ENCODE measurements at regions not wholly inside any gene's neighbourhood (a gene's known extent, or its start where the extent isn't known, plus 50 kb on each side); places are given as distances from the start of the nearest gene placed in this dataset.

DNA sequence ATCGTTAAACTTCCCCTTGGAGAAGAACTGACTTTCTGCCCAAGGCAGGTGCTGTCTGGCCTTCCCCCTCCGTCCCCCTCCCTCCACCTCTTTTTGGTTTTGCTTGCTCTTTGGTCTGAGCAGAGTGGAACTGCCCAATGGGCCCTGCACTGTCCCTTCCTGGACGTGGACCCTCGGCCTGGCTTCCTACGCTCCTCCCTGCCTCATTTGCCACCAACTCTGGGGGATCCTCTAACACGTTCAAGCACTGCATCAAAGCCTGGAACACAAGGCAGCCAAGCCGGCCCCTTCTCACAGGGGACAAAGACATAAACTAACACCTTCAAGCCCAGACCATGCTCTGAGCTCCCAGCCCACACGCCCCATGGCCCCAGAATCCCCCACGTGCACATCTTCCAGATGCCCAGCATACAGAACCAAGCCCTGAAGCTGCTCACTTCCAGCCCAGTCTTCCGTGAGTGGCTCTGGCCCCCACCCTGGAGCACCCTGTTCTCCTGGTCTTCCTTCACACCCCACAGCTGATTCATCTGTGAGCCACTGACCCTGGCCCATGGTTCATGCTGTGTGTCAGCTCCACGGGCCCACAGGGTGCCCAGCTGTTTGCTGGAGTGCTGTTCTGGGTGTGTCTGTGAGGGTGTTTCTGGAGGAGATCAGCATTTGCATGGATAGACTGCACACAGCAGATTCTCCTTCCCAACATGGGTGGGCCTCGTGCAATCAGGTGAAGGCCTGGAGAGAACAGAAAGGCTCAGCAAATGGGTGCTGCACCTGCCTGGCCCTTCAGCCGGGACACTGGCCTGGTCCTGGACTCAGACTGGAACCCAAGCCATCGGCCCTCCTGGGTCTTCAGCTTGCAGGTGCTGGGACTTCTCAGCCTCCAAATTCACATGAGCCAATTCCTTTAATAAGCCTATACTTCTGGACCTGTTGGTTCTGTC, 247.1 kb upstream of the SALL3 start:
- 64 to 82% (median 77%) methylated on average over 13 to 14 of the region's 14 CpGs for WGBS, 5 donors
- Histone ChIP-seq H3K4me3 (no peak overlapping the region), H3K4me1 (no peaks in the 10 kb centered on the region), H3K27ac (no peak overlapping the region), H3K9me3 (no peaks in the 10 kb centered on the region), H3K36me3 (no peaks in the 10 kb centered on the region), H3K27me3 (replicated peaks in 1 of 7) (peaks cover 0 to 30% (median 0%) of the 10 kb centered on the region in 7 donors)
- DNase-seq = peak; percentile 57
- intact Hi-C loops (cut with DNase I; ENCODE audit: low total_unique reads) = no loop called here
- no peak for TF ChIP-seq POLR2A (IDR thresholded peaks at IDR 0.05)
- TF ChIP-seq, protein P1, sequence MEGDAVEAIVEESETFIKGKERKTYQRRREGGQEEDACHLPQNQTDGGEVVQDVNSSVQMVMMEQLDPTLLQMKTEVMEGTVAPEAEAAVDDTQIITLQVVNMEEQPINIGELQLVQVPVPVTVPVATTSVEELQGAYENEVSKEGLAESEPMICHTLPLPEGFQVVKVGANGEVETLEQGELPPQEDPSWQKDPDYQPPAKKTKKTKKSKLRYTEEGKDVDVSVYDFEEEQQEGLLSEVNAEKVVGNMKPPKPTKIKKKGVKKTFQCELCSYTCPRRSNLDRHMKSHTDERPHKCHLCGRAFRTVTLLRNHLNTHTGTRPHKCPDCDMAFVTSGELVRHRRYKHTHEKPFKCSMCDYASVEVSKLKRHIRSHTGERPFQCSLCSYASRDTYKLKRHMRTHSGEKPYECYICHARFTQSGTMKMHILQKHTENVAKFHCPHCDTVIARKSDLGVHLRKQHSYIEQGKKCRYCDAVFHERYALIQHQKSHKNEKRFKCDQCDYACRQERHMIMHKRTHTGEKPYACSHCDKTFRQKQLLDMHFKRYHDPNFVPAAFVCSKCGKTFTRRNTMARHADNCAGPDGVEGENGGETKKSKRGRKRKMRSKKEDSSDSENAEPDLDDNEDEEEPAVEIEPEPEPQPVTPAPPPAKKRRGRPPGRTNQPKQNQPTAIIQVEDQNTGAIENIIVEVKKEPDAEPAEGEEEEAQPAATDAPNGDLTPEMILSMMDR (IDR thresholded peaks at IDR 0.05 in 8 of 11, conservative IDR thresholded peaks at IDR 0.05 in 3 of 11) = no peak
- TF ChIP-seq POLR2AphosphoS5 (IDR thresholded peaks at IDR 0.05) = no peak

DNA sequence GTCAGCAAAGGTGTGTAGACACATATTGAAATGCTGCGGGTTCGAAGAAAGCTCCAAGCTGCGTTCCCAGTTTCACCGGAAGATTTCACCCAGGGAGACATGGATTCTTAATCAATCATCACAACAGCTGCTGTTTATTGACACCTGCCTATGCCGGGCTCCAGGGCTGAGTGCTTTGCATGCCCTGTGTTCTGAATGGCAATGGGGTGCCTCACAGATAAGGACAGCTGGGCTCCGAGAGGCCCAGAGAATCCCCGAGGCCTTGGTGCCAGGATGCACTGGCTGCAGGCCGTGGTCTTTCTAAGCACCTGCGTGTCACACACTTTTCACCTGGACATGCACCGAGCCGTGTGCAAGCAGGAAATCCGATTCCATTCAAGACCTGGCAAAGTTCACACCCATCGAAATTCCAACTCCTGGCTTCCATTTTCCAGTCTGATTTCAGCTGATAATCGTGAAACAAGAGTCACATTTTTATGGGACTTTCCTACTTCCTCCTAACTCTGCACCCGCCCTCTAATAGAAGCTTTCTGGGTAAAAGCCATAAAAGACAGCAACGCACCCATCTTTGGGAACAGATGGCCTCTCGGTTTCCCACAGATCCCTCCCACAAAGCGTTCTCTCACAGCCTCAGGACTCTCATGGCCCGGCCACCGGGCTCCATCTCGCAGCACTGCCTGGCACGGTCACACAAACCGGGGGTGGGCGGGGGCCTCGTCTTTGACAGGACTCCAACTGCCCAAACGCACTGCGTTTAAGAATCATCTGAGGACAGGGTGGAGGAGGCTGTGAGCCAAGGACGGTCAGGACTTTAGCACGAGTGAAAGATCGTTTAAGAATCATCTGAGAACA, 245.6 kb upstream of the SALL3 start:
- Histone ChIP-seq H3K4me1 (no peaks in the 10 kb centered on the region), H3K36me3 (no peaks in the 10 kb centered on the region), H3K4me3 (no peak overlapping the region), H3K9me3 (no peaks in the 10 kb centered on the region), H3K27me3 (replicated peaks in 1 of 7) (peaks cover 0 to 25% (median 0%) of the 10 kb centered on the region in 7 donors), H3K27ac (no peak overlapping the region)
- DNase-seq = peak; percentile 53
- TF ChIP-seq, protein P1 (IDR thresholded peaks at IDR 0.05 in 8 of 11, conservative IDR thresholded peaks at IDR 0.05 in 3 of 11) = no peak
- TF ChIP-seq POLR2AphosphoS5 (IDR thresholded peaks at IDR 0.05) = no peak
- TF ChIP-seq POLR2A (IDR thresholded peaks at IDR 0.05) = no peak
- intact Hi-C loops (cut with DNase I; ENCODE audit: low total_unique reads) = no loop called here
- 78 to 86% (median 82%) methylated on average over 30 of the region's 30 CpGs for WGBS, 5 donors

DNA sequence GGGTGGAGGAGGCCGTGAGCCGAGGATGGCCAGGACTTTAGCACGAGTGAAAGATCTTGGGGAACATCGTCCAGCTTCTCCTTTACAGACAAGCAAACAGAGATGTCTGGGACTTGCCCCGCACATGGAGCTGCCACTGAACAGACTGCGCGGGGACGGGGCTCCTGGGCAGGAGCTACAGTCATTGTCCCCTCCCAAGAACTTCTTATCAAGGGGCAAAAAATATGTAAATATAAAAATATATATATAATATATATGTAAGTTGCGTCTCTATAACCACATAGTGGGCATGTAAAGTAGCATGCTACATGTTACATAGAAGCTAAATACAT, 245.0 kb upstream of the SALL3 start:
- Histone ChIP-seq H3K27ac (no peak overlapping the region), H3K27me3 (replicated peaks in 1 of 7) (peaks cover 0 to 22% (median 0%) of the 10 kb centered on the region in 7 donors), H3K4me1 (no peaks in the 10 kb centered on the region), H3K9me3 (no peaks in the 10 kb centered on the region), H3K36me3 (no peaks in the 10 kb centered on the region), H3K4me3 (no peak overlapping the region)
- 88 to 92% (median 89%) methylated on average over 9 of the region's 9 CpGs for WGBS, 5 donors
- intact Hi-C loops (cut with DNase I; ENCODE audit: low total_unique reads) = no loop called here
- TF ChIP-seq POLR2AphosphoS5 (IDR thresholded peaks at IDR 0.05) = no peak
- TF ChIP-seq, protein P1 (IDR thresholded peaks at IDR 0.05 in 8 of 11, conservative IDR thresholded peaks at IDR 0.05 in 3 of 11) = no peak
- TF ChIP-seq POLR2A (IDR thresholded peaks at IDR 0.05) = no peak
- peak; percentile 24 for DNase-seq

All from spleen (tissue), 11 donors.